ENCODE measurements at regions not wholly inside any gene's neighbourhood (a gene's known extent, or its start where the extent isn't known, plus 50 kb on each side); places are given as distances from the start of the nearest gene placed in this dataset.

DNA sequence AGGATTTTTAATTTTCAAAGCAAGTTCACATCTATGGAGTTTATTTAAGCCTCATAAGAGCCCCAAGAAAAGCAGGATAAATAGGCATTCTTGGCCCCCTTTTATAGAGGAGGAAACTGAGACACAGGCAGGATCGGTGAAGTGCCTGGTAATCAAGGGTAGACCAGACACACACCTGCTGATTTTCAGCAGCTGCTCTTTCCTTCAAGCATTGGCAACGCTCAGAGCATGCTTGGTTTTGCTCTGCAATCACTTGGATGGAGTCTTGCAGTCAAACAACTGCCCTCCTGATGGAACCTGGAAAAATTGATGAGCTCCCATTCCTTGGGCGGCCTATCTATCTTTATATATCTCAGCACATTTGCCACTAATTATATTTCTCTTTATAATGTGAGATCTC is 478.9 kb upstream of the CAMK1G start:
- H3K4me3 ChIP-seq (ENCODE audit: low read depth, low read length) = no peak overlapping the region
- in situ Hi-C loops (cut with HindIII; ENCODE audit: low sequenced_read_pairs) = loop anchor here (5.0 kb wide), 1 partner anchor 43 kb away; no protein-coding TSS in a partner anchor
- TF ChIP-seq, protein P1, sequence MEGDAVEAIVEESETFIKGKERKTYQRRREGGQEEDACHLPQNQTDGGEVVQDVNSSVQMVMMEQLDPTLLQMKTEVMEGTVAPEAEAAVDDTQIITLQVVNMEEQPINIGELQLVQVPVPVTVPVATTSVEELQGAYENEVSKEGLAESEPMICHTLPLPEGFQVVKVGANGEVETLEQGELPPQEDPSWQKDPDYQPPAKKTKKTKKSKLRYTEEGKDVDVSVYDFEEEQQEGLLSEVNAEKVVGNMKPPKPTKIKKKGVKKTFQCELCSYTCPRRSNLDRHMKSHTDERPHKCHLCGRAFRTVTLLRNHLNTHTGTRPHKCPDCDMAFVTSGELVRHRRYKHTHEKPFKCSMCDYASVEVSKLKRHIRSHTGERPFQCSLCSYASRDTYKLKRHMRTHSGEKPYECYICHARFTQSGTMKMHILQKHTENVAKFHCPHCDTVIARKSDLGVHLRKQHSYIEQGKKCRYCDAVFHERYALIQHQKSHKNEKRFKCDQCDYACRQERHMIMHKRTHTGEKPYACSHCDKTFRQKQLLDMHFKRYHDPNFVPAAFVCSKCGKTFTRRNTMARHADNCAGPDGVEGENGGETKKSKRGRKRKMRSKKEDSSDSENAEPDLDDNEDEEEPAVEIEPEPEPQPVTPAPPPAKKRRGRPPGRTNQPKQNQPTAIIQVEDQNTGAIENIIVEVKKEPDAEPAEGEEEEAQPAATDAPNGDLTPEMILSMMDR (IDR thresholded peaks at IDR 0.05; ENCODE audit: low read depth, low read length, missing control alignments) = no peak
- no peak for DNase-seq (ENCODE audit: low read depth)

GRCh38 chr1:209105701-209106100 is 477.8 kb upstream of the CAMK1G start:
- no peak for DNase-seq (ENCODE audit: low read depth)
- no peak overlapping the region for H3K4me3 ChIP-seq (ENCODE audit: low read depth, low read length)
- in situ Hi-C loops (cut with HindIII; ENCODE audit: low sequenced_read_pairs) = no loop called here
- TF ChIP-seq, protein P1 (IDR thresholded peaks at IDR 0.05; ENCODE audit: low read depth, low read length, missing control alignments) = no peak

- H3K4me3 ChIP-seq (ENCODE audit: low read depth, low read length) = no peak overlapping the region
- TF ChIP-seq, protein P1 (IDR thresholded peaks at IDR 0.05; ENCODE audit: low read depth, low read length, missing control alignments) = no peak
- DNase-seq (ENCODE audit: low read depth) = peak; percentile 71
- in situ Hi-C loops (cut with HindIII; ENCODE audit: low sequenced_read_pairs) = no loop called here
Measured at GRCh38 chr1:209106237-209106741, 477.2 kb upstream of the CAMK1G start.

GRCh38 chr1:209106861-209107260 is 476.7 kb upstream of the CAMK1G start:
- DNase-seq (ENCODE audit: low read depth) = no peak
- in situ Hi-C loops (cut with HindIII; ENCODE audit: low sequenced_read_pairs) = no loop called here
- TF ChIP-seq, protein P1 (IDR thresholded peaks at IDR 0.05; ENCODE audit: low read depth, low read length, missing control alignments) = no peak
- no peak overlapping the region for H3K4me3 ChIP-seq (ENCODE audit: low read depth, low read length)

DNA sequence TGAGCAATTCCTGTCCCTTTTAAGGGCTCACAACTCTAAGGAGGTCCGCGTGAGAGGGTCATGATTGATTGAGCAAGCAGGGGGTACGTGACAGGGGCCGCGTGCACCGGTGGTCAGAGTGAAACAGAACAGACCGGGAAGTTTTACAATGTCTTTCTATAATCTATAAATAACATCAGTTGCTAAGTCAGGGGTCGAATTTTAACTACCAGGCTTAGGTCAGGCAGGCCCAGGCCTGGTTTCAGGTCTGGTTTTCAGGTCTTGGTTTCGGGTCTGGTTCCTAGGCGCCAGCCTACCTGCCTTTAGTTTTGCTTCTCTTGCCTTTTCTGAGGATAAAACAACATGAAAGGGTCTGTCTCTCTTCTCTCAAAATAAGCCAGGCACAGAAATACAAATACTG is 476.0 kb upstream of the CAMK1G start:
- DNase-seq (ENCODE audit: low read depth) = no peak
- TF ChIP-seq, protein P1 (IDR thresholded peaks at IDR 0.05; ENCODE audit: low read depth, low read length, missing control alignments) = no peak
- H3K4me3 ChIP-seq (ENCODE audit: low read depth, low read length) = no peak overlapping the region
- in situ Hi-C loops (cut with HindIII; ENCODE audit: low sequenced_read_pairs) = no loop called here

GRCh38 chr1:209109001-209109785 is 474.3 kb upstream of the CAMK1G start:
- TF ChIP-seq, protein P1 (IDR thresholded peaks at IDR 0.05; ENCODE audit: low read depth, low read length, missing control alignments) = no peak
- DNase-seq (ENCODE audit: low read depth) = no peak
- H3K4me3 ChIP-seq (ENCODE audit: low read depth, low read length) = no peak overlapping the region

More at GRCh38 chr1:209109001-209109785, 474.3 kb upstream of the CAMK1G start:
- in situ Hi-C loops (cut with HindIII; ENCODE audit: low sequenced_read_pairs) = no loop called here

Measured in astrocyte of the cerebellum (primary cell).